Type B pancreatic cell (in vitro differentiated cells): ENCODE measurements at regions not wholly inside any gene's neighbourhood (a gene's known extent, or its start where the extent isn't known, plus 50 kb on each side); places are given as distances from the start of the nearest gene placed in this dataset.

ENCODE experiments used
- DNase-seq: peaks from one replicate; pipeline ENCODE4 v3.0.0; 2021; ENCODE audit warnings: mixed read lengths; ENCODE audit not compliant: unreplicated experiment; ENCODE audit errors: extremely low spot score
- H3K27ac Mint-ChIP-seq: 2 replicates; pipeline ENCODE4 v1.8.0; 2021; ENCODE audit warnings: mild to moderate bottlenecking, mixed read lengths
- H3K27me3 Mint-ChIP-seq: 2 replicates; pipeline ENCODE4 v1.8.0; 2021; ENCODE audit warnings: mixed read lengths
- H3K36me3 Mint-ChIP-seq: 2 replicates; pipeline ENCODE4 v1.8.0; 2021; ENCODE audit warnings: mixed read lengths
- H3K4me1 Mint-ChIP-seq: one replicate; pipeline ENCODE4 v1.8.0; 2021; ENCODE audit warnings: mixed read lengths; ENCODE audit not compliant: unreplicated experiment
- H3K4me3 Mint-ChIP-seq: 2 replicates; pipeline ENCODE4 v1.8.0; 2021; ENCODE audit warnings: mild to moderate bottlenecking, mixed read lengths
- H3K9me3 Mint-ChIP-seq: 2 replicates; pipeline ENCODE4 v1.8.0; 2021; ENCODE audit warnings: mixed read lengths
- CTCF ChIP-seq: fragments of 200-600 bp; sonication (generic); conservative IDR thresholded peaks from 2 replicates; pipeline ENCODE4 v1.5.0; 2021; ENCODE audit warnings: antibody characterized with exemption, mild to moderate bottlenecking

DNA sequence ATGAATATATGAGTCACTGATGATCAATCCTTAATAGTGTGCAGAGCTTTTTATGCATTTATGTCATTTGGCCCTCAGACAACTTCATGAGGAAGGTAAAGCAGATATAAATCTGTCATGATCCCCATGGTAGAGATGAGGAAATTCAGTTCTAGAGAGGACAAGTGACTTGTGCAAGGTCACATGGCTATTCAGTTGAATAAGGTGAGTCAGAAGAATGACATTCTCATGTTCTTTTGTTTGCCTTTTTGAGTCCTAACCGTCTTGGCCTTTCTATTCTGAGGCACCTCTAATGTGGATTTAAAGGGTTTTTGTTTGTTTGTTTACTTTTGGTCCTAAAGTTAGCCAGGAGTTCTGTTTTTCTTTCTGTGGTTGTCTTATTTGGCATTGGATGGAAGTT is 116.2 kb upstream of the ELAC2 start:
- DNase-seq, result no peak
- TF ChIP-seq CTCF, result no peak
- no peak overlapping the region for H3K27ac Mint-ChIP-seq

GRCh38 chr17:13131225-13131624 is 113.4 kb upstream of the ELAC2 start:
- DNase-seq, result no peak
- Mint-ChIP-seq H3K4me3 (no peak overlapping the region), H3K36me3 (no peaks in the 10 kb centered on the region), H3K27me3 (peaks cover 4% of the 10 kb centered on the region), H3K4me1 (peaks cover 4% of the 10 kb centered on the region), H3K9me3 (no peaks in the 10 kb centered on the region), H3K27ac (no peak overlapping the region)
- TF ChIP-seq CTCF, result no peak

More for the DNA sequence above, 116.2 kb upstream of the ELAC2 start:
- H3K9me3 Mint-ChIP-seq, result peaks cover 12% of the 10 kb centered on the region
- no peaks in the 10 kb centered on the region for H3K36me3 Mint-ChIP-seq
- peaks cover 4% of the 10 kb centered on the region for H3K4me1 Mint-ChIP-seq
- H3K27me3 Mint-ChIP-seq, result peaks cover 4% of the 10 kb centered on the region
- no peak overlapping the region for H3K4me3 Mint-ChIP-seq

- Mint-ChIP-seq H3K9me3 (no peaks in the 10 kb centered on the region), H3K27me3 (no peaks in the 10 kb centered on the region), H3K4me3 (no peak overlapping the region), H3K4me1 (peaks cover 4% of the 10 kb centered on the region), H3K27ac (no peak overlapping the region), H3K36me3 (no peaks in the 10 kb centered on the region)
- DNase-seq, result no peak
- no peak for TF ChIP-seq CTCF
Measured at GRCh38 chr17:13129356-13129755, 111.5 kb upstream of the ELAC2 start.

GRCh38 chr17:13128676-13129075 is 110.8 kb upstream of the ELAC2 start:
- no peaks in the 10 kb centered on the region for H3K36me3 Mint-ChIP-seq
- no peaks in the 10 kb centered on the region for H3K9me3 Mint-ChIP-seq
- no peak overlapping the region for H3K27ac Mint-ChIP-seq
- no peak for DNase-seq
- H3K4me3 Mint-ChIP-seq, result no peak overlapping the region
- H3K27me3 Mint-ChIP-seq, result no peaks in the 10 kb centered on the region
- peaks cover 4% of the 10 kb centered on the region for H3K4me1 Mint-ChIP-seq
- TF ChIP-seq CTCF, result no peak

DNA sequence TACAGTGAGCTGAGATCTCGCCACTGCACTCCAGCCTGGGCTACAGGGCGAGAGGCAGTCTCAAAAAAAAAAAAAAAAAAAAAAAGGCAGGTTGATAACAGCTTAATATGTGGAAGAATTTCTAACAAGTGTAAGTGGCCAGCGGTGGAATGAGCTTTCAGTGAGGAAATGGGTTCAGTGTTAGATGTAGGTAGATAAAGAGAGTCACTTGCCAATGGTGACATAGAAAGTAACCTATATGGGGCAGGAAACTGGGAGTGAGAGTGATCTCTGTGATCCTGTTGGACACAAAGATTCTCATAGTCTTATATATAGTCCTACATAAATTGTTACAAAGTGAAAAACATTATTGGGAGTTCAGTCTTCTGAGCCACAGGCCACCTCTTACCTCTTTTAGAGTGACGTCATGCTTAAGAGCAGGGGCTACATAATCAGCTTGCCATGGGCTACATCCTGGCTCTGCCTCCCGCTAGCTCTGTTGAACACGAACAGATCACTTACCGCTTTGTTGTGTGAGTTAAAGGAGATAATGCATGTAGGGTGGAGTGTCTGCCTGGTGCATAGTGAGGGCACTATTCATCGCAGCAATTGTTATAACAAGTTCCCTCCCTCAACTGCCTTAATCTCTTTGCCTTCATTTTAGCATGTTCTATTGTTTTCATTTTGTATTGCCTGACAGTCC is 110.2 kb upstream of the ELAC2 start:
- Mint-ChIP-seq H3K4me3 (no peak overlapping the region), H3K27me3 (no peaks in the 10 kb centered on the region), H3K4me1 (peaks cover 4% of the 10 kb centered on the region), H3K27ac (no peak overlapping the region), H3K9me3 (no peaks in the 10 kb centered on the region), H3K36me3 (no peaks in the 10 kb centered on the region)
- no peak for TF ChIP-seq CTCF
- no peak for DNase-seq
